ENCODE measurements at regions not wholly inside any gene's neighbourhood (a gene's known extent, or its start where the extent isn't known, plus 50 kb on each side); places are given as distances from the start of the nearest gene placed in this dataset.
"Not testable (repeated sequence)": the region's sequence is repeated elsewhere in the genome, so short reads cannot be mapped to it uniquely, and the experiment has no call there.

- not testable (repeated sequence) for DNase-seq (ENCODE audit: low read depth)
Observed at GRCh38 chrX:74358013-74358412, 54.0 kb downstream of the ZCCHC13 start.

GRCh38 chrX:74363914-74364313 lies 57.4 kb upstream of the SLC16A2 start:
- DNase-seq (ENCODE audit: low read depth) = no peak

GRCh38 chrX:74369666-74370065 lies 51.6 kb upstream of the SLC16A2 start:
- DNase-seq (ENCODE audit: low read depth) = no peak

- no peak for DNase-seq (ENCODE audit: low read depth)
Observed at GRCh38 chrX:74370487-74370886, 50.8 kb upstream of the SLC16A2 start.

- peak; percentile 14 for DNase-seq (ENCODE audit: low read depth)
Observed at GRCh38 chrX:74371425-74372222, 49.7 kb upstream of the SLC16A2 start.
